GM23248 (cell line): ENCODE measurements at regions not wholly inside any gene's neighbourhood (a gene's known extent, or its start where the extent isn't known, plus 50 kb on each side); places are given as distances from the start of the nearest gene placed in this dataset.
"Not testable (repeated sequence)": the region's sequence is repeated elsewhere in the genome, so short reads cannot be mapped to it uniquely, and the experiment has no call there.

ENCODE experiments used
- EZH2 ChIP-seq: fragments of 200-600 bp; sonication (generic); IDR thresholded peaks from 2 replicates; pipeline ENCODE4 v1.6.1; 2018; ENCODE audit warnings: antibody characterized with exemption, mild to moderate bottlenecking; ENCODE audit not compliant: insufficient read depth, poor library complexity, severe bottlenecking
- EZH2phosphoT487 ChIP-seq: fragments of 200-600 bp; sonication (generic); IDR thresholded peaks from 2 replicates; pipeline ENCODE4 v1.6.1; 2018; ENCODE audit warnings: antibody characterized with exemption, moderate library complexity, mild to moderate bottlenecking, low read depth; ENCODE audit not compliant: insufficient read depth

- not testable (repeated sequence) for TF ChIP-seq EZH2, EZH2phosphoT487
Measured at GRCh38 chr7:55722874-55723620, 139.5 kb downstream of the SEPTIN14 start.
